ENCODE measurements at regions not wholly inside any gene's neighbourhood (a gene's known extent, or its start where the extent isn't known, plus 50 kb on each side); places are given as distances from the start of the nearest gene placed in this dataset.

- H3K9ac ChIP-seq (ENCODE audit: control insufficient read depth, extremely low read depth, insufficient read depth, low read length), result no peak overlapping the region
- H3K4me1 ChIP-seq (ENCODE audit: control insufficient read depth, extremely low read depth, insufficient read depth, low read length), result no peaks in the 10 kb centered on the region
- no peak overlapping the region for H3K27ac ChIP-seq (ENCODE audit: control insufficient read depth, insufficient read depth, low read length)
- H3K9me1 ChIP-seq (ENCODE audit: control insufficient read depth, extremely low read depth, insufficient read depth, low read length), result no peaks in the 10 kb centered on the region
- no peak overlapping the region for H3K4me3 ChIP-seq (ENCODE audit: control insufficient read depth in 2 of 3, extremely low read depth in 1 of 3, insufficient read depth in 2 of 3, low read depth in 1 of 3, low read length in 3 of 3)
- no peaks in the 10 kb centered on the region for H4K20me1 ChIP-seq (ENCODE audit: control insufficient read depth, extremely low read depth, insufficient read depth, low read length)
- no peaks in the 10 kb centered on the region for H3K79me2 ChIP-seq (ENCODE audit: control insufficient read depth, insufficient read depth, low read length)
- FAIRE-seq, result no peak
- no peak overlapping the region for H2AFZ ChIP-seq (ENCODE audit: control insufficient read depth, low read length)
- dilution Hi-C loops (cut with MboI; ENCODE audit: extremely low pct_ligation_motif_present, low sequenced_read_pairs), result no loop called here
- H3K27me3 ChIP-seq (ENCODE audit: control insufficient read depth, extremely low read depth, insufficient read depth, low read length), result no peaks in the 10 kb centered on the region
- no peak overlapping the region for H3K4me2 ChIP-seq (ENCODE audit: control insufficient read depth, extremely low read depth, insufficient read depth, low read depth, low read length)
- no peaks in the 10 kb centered on the region for H3K9me3 ChIP-seq (ENCODE audit: control insufficient read depth, low read depth, low read length)
- TF ChIP-seq CTCF (optimal IDR thresholded peaks at IDR 0.05 in 1 of 3, IDR thresholded peaks at IDR 0.05 in 1 of 3, conservative IDR thresholded peaks at IDR 0.05 in 1 of 3; ENCODE audit: extremely low read depth in 1 of 3, insufficient read depth in 2 of 3, low read length in 3 of 3) (no peak), EZH2 (IDR thresholded peaks at IDR 0.05; ENCODE audit: low read length) (no peak)
- no peak for DNase-seq (ENCODE audit: low read depth, low spot score)
- no peaks in the 10 kb centered on the region for H3K36me3 ChIP-seq (ENCODE audit: control insufficient read depth in 2 of 2, extremely low read depth in 1 of 2, insufficient read depth in 2 of 2, low read length in 2 of 2)
Measured at GRCh38 chr13:68998056-68998455, 1109.6 kb upstream of the ATXN8OS start.

- no peaks in the 10 kb centered on the region for H3K9me1 ChIP-seq (ENCODE audit: control insufficient read depth, extremely low read depth, insufficient read depth, low read length)
- no peak overlapping the region for H3K9ac ChIP-seq (ENCODE audit: control insufficient read depth, extremely low read depth, insufficient read depth, low read length)
- dilution Hi-C loops (cut with MboI; ENCODE audit: extremely low pct_ligation_motif_present, low sequenced_read_pairs), result no loop called here
- H3K4me2 ChIP-seq (ENCODE audit: control insufficient read depth, extremely low read depth, insufficient read depth, low read depth, low read length), result no peak overlapping the region
- H2AFZ ChIP-seq (ENCODE audit: control insufficient read depth, low read length), result no peak overlapping the region
- H3K36me3 ChIP-seq (ENCODE audit: control insufficient read depth in 2 of 2, extremely low read depth in 1 of 2, insufficient read depth in 2 of 2, low read length in 2 of 2), result no peaks in the 10 kb centered on the region
- DNase-seq (ENCODE audit: low read depth, low spot score) (no peak), FAIRE-seq (no peak)
- no peak overlapping the region for H3K27ac ChIP-seq (ENCODE audit: control insufficient read depth, insufficient read depth, low read length)
- H4K20me1 ChIP-seq (ENCODE audit: control insufficient read depth, extremely low read depth, insufficient read depth, low read length), result no peaks in the 10 kb centered on the region
- no peaks in the 10 kb centered on the region for H3K9me3 ChIP-seq (ENCODE audit: control insufficient read depth, low read depth, low read length)
- no peaks in the 10 kb centered on the region for H3K79me2 ChIP-seq (ENCODE audit: control insufficient read depth, insufficient read depth, low read length)
- no peak overlapping the region for H3K4me3 ChIP-seq (ENCODE audit: control insufficient read depth in 2 of 3, extremely low read depth in 1 of 3, insufficient read depth in 2 of 3, low read depth in 1 of 3, low read length in 3 of 3)
- no peaks in the 10 kb centered on the region for H3K4me1 ChIP-seq (ENCODE audit: control insufficient read depth, extremely low read depth, insufficient read depth, low read length)
- TF ChIP-seq CTCF (optimal IDR thresholded peaks at IDR 0.05 in 1 of 3, IDR thresholded peaks at IDR 0.05 in 1 of 3, conservative IDR thresholded peaks at IDR 0.05 in 1 of 3; ENCODE audit: extremely low read depth in 1 of 3, insufficient read depth in 2 of 3, low read length in 3 of 3), result no peak
- TF ChIP-seq EZH2 (IDR thresholded peaks at IDR 0.05; ENCODE audit: low read length), result no peak
- H3K27me3 ChIP-seq (ENCODE audit: control insufficient read depth, extremely low read depth, insufficient read depth, low read length), result no peaks in the 10 kb centered on the region
Measured at GRCh38 chr13:68996668-68997025, 1111.0 kb upstream of the ATXN8OS start.

All from keratinocyte (primary cell).